ENCODE measurements at regions not wholly inside any gene's neighbourhood (a gene's known extent, or its start where the extent isn't known, plus 50 kb on each side); places are given as distances from the start of the nearest gene placed in this dataset.
"Not testable (repeated sequence)": the region's sequence is repeated elsewhere in the genome, so short reads cannot be mapped to it uniquely, and the experiment has no call there.

GRCh38 chr4:54447304-54447703, 210.5 kb upstream of the KIT start:
- Histone ChIP-seq H3K36me3 (replicated peaks in 1 of 2; ENCODE audit: control extremely low read depth in 1 of 2, control insufficient read depth in 1 of 2, extremely low read depth in 1 of 2, insufficient read depth in 2 of 2, low read length in 1 of 2) (no peaks in the 10 kb centered on the region), H3K9me3 (ENCODE audit: control extremely low read depth in 1 of 3, control insufficient read depth in 2 of 3, insufficient read depth in 1 of 3, low read length in 2 of 3) (peaks cover 1 to 10% (median 4%) of the 10 kb centered on the region in 3 donors), H3K27me3 (replicated peaks in 1 of 4; ENCODE audit: control extremely low read depth in 1 of 4, control insufficient read depth in 3 of 4, insufficient read depth in 4 of 4, low read length in 3 of 4) (no peaks in the 10 kb centered on the region), H3K4me3 (ENCODE audit: control extremely low read depth in 1 of 5, extremely low read depth in 1 of 5, insufficient read depth in 1 of 5, low read depth in 2 of 5, low read length in 4 of 5) (no peak overlapping the region), H3K4me2 (replicated peaks; ENCODE audit: low read depth, low read length, poor library complexity, severe bottlenecking) (no peak overlapping the region), H3K27ac (ENCODE audit: low read length in 2 of 2) (no peak overlapping the region), H3K4me1 (ENCODE audit: control insufficient read depth in 2 of 2, insufficient read depth in 2 of 2, low read length in 2 of 2) (no peaks in the 10 kb centered on the region), H4K20me1 (ENCODE audit: control insufficient read depth, insufficient read depth, low read length, poor library complexity, severe bottlenecking) (no peaks in the 10 kb centered on the region), H3K79me2 (ENCODE audit: control insufficient read depth, insufficient read depth, low read length) (no peaks in the 10 kb centered on the region), H2AFZ (ENCODE audit: insufficient read depth, low read depth, low read length, poor library complexity, severe bottlenecking) (no peak overlapping the region), H3K9ac (ENCODE audit: low read length) (no peak overlapping the region)
- CTCF ChIA-PET: no interaction called here
- ATAC-seq (ENCODE audit: low read depth) (no peak), DNase-seq (no peak)
- WGBS (ENCODE audit: insufficient coverage): 83% methylated on average over 2 of the region's 2 CpGs
- Mint-ChIP-seq H3K9me3 (ENCODE audit: insufficient read depth) (peaks cover 6% of the 10 kb centered on the region), H3K27ac (no peak overlapping the region), H3K27me3 (peaks cover 11% of the 10 kb centered on the region), H3K4me3 (no peak overlapping the region), H3K4me1 (no peaks in the 10 kb centered on the region)
- TF ChIP-seq EZH2 (IDR thresholded peaks at IDR 0.05; ENCODE audit: borderline replicate concordance, insufficient read depth, low read depth, low read length, poor library complexity, severe bottlenecking) (no peak), CTCF (IDR thresholded peaks at IDR 0.05) (no peak)
- POLR2A ChIA-PET: no interaction called here
- intact Hi-C loops (cut with micrococcal nuclease): no loop called here

DNA sequence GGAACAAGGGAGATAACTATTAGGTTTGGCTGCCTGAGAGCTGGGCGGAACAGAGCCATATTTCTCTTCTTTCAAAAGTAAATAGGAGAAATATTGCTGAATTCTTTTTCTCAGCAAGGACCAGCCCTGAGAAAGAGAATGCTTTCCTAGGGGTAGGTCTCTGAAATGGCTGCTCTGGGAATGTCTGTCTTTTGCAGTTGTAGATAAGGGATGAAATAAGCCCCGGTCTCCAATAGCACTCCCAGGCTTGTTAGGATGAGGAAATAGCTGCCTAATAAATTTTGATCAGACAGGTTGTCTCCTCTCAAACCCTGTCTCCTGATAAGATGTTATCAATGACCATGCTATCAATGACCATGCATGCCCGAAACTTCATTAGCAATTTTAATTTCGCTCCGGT, 207.8 kb upstream of the KIT start:
- Mint-ChIP-seq H3K4me1 (no peaks in the 10 kb centered on the region), H3K9me3 (ENCODE audit: insufficient read depth) (peaks cover 6% of the 10 kb centered on the region), H3K27me3 (peaks cover 5% of the 10 kb centered on the region), H3K27ac (no peak overlapping the region), H3K4me3 (no peak overlapping the region)
- H3K4me2 ChIP-seq (replicated peaks; ENCODE audit: low read depth, low read length, poor library complexity, severe bottlenecking): no peak overlapping the region
- TF ChIP-seq EZH2 (IDR thresholded peaks at IDR 0.05; ENCODE audit: borderline replicate concordance, insufficient read depth, low read depth, low read length, poor library complexity, severe bottlenecking) (no peak), CTCF (IDR thresholded peaks at IDR 0.05) (no peak)
- ATAC-seq (ENCODE audit: low read depth) (no peak), DNase-seq (no peak)
- H3K27me3 ChIP-seq (replicated peaks in 1 of 4; ENCODE audit: control extremely low read depth in 1 of 4, control insufficient read depth in 3 of 4, insufficient read depth in 4 of 4, low read length in 3 of 4): no peaks in the 10 kb centered on the region
- intact Hi-C loops (cut with micrococcal nuclease): no loop called here
- no peak overlapping the region for H3K27ac ChIP-seq (ENCODE audit: low read length in 2 of 2)
- no peak overlapping the region for H3K9ac ChIP-seq (ENCODE audit: low read length)
- no peaks in the 10 kb centered on the region for H3K79me2 ChIP-seq (ENCODE audit: control insufficient read depth, insufficient read depth, low read length)
- no peak overlapping the region for H2AFZ ChIP-seq (ENCODE audit: insufficient read depth, low read depth, low read length, poor library complexity, severe bottlenecking)
- peaks cover 1 to 10% (median 4%) of the 10 kb centered on the region in 3 donors for H3K9me3 ChIP-seq (ENCODE audit: control extremely low read depth in 1 of 3, control insufficient read depth in 2 of 3, insufficient read depth in 1 of 3, low read length in 2 of 3)
- H3K4me1 ChIP-seq (ENCODE audit: control insufficient read depth in 2 of 2, insufficient read depth in 2 of 2, low read length in 2 of 2): no peaks in the 10 kb centered on the region
- no peaks in the 10 kb centered on the region for H3K36me3 ChIP-seq (replicated peaks in 1 of 2; ENCODE audit: control extremely low read depth in 1 of 2, control insufficient read depth in 1 of 2, extremely low read depth in 1 of 2, insufficient read depth in 2 of 2, low read length in 1 of 2)
- ChIA-PET POLR2A (no interaction called here), CTCF (no interaction called here)
- no CpG with 5 or more reads among the region's 5 CpGs for WGBS (ENCODE audit: insufficient coverage)
- no peaks in the 10 kb centered on the region for H4K20me1 ChIP-seq (ENCODE audit: control insufficient read depth, insufficient read depth, low read length, poor library complexity, severe bottlenecking)
- H3K4me3 ChIP-seq (ENCODE audit: control extremely low read depth in 1 of 5, extremely low read depth in 1 of 5, insufficient read depth in 1 of 5, low read depth in 2 of 5, low read length in 4 of 5): no peak overlapping the region

DNA sequence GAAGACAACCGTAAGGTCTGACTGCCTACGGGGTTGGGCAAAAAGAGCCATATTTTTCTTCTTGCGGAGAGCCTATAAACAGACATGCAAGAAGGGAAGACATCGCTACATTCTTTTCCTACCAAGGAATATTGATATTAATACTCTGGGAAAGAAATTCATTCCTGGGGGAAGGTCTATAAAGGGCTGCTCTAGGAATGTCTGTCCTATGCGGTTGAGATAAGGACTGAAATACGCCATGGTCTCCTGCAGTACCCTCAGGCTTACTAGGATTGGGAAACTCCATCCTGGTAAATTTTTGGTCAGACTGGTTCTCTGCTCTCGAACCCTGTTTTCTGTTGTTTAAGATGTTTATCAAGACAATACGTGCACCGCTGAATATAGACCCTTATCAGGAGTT, 190.8 kb upstream of the KIT start:
- H3K4me3 Mint-ChIP-seq; H3K4me2 ChIP-seq (replicated peaks; ENCODE audit: low read depth, low read length, poor library complexity, severe bottlenecking); H3K4me3 ChIP-seq (ENCODE audit: control extremely low read depth in 1 of 5, extremely low read depth in 1 of 5, insufficient read depth in 1 of 5, low read depth in 2 of 5, low read length in 4 of 5); H4K20me1 ChIP-seq (ENCODE audit: control insufficient read depth, insufficient read depth, low read length, poor library complexity, severe bottlenecking); H3K4me1 ChIP-seq (ENCODE audit: control insufficient read depth in 2 of 2, insufficient read depth in 2 of 2, low read length in 2 of 2); H2AFZ ChIP-seq (ENCODE audit: insufficient read depth, low read depth, low read length, poor library complexity, severe bottlenecking); POLR2A ChIA-PET; H3K4me1 Mint-ChIP-seq; H3K27me3 Mint-ChIP-seq; DNase-seq; H3K36me3 ChIP-seq (replicated peaks in 1 of 2; ENCODE audit: control extremely low read depth in 1 of 2, control insufficient read depth in 1 of 2, extremely low read depth in 1 of 2, insufficient read depth in 2 of 2, low read length in 1 of 2); H3K79me2 ChIP-seq (ENCODE audit: control insufficient read depth, insufficient read depth, low read length); intact Hi-C loops (cut with micrococcal nuclease); H3K9ac ChIP-seq (ENCODE audit: low read length); H3K27ac Mint-ChIP-seq; CTCF ChIA-PET; H3K9me3 ChIP-seq (ENCODE audit: control extremely low read depth in 1 of 3, control insufficient read depth in 2 of 3, insufficient read depth in 1 of 3, low read length in 2 of 3); ATAC-seq (ENCODE audit: low read depth); H3K27me3 ChIP-seq (replicated peaks in 1 of 4; ENCODE audit: control extremely low read depth in 1 of 4, control insufficient read depth in 3 of 4, insufficient read depth in 4 of 4, low read length in 3 of 4); H3K27ac ChIP-seq (ENCODE audit: low read length in 2 of 2); H3K9me3 Mint-ChIP-seq (ENCODE audit: insufficient read depth): not testable (repeated sequence)
- WGBS (ENCODE audit: insufficient coverage): 100% methylated on average over 2 of the region's 9 CpGs

Measured in B cell (primary cell).